ENCODE measurements at regions not wholly inside any gene's neighbourhood (a gene's known extent, or its start where the extent isn't known, plus 50 kb on each side); places are given as distances from the start of the nearest gene placed in this dataset.

DNA sequence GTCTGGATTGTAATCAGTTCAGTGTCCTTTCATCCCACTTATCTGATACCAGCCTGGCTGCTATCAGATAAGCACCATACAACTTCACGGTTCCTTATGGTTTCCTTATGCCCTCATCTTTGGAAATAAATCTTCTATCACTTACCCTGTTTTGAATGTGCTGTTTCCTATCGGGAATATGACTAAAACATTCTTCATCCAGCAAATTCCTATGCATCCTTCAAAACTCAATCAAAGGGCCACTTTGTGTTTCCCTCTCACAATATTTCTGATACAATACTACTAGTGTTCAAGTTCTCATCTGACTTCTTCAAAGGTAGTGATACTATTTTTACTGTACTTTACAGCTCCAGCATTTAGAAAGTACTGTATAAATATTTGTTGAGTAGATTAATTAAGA is 513.2 kb downstream of the OMA1 start:
- no peak overlapping the region for H3K4me3 ChIP-seq (replicated peaks; ENCODE audit: low read depth, low read length)
- TF ChIP-seq, protein P1, sequence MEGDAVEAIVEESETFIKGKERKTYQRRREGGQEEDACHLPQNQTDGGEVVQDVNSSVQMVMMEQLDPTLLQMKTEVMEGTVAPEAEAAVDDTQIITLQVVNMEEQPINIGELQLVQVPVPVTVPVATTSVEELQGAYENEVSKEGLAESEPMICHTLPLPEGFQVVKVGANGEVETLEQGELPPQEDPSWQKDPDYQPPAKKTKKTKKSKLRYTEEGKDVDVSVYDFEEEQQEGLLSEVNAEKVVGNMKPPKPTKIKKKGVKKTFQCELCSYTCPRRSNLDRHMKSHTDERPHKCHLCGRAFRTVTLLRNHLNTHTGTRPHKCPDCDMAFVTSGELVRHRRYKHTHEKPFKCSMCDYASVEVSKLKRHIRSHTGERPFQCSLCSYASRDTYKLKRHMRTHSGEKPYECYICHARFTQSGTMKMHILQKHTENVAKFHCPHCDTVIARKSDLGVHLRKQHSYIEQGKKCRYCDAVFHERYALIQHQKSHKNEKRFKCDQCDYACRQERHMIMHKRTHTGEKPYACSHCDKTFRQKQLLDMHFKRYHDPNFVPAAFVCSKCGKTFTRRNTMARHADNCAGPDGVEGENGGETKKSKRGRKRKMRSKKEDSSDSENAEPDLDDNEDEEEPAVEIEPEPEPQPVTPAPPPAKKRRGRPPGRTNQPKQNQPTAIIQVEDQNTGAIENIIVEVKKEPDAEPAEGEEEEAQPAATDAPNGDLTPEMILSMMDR (IDR thresholded peaks at IDR 0.05; ENCODE audit: low read depth, low read length, missing control alignments): no peak
- no peak for DNase-seq (ENCODE audit: extremely low read depth, low read depth)

DNA sequence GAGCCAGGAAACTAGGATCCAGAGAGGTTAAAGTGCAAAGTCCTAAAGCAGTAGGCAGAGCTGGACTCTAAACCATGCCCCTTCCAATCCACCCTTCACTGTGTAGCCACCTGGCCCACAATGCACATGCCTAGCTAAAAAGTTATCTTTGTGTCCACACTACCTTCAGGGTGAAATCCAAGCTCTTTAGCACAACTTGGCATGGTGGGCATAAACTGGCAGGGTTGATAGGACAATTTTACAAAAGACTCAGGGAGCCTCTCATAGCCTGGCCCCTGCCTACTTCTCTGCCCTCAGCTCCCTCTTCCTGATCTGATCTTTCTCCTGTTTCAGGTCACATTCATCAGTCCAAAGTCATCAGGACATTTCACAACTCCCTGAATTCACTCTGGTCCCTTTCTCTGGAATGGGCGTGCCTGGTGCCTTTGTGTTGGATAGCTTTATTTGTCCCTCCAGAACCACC is 513.9 kb downstream of the OMA1 start:
- no peak for DNase-seq (ENCODE audit: extremely low read depth, low read depth)
- TF ChIP-seq, protein P1 (IDR thresholded peaks at IDR 0.05; ENCODE audit: low read depth, low read length, missing control alignments): no peak
- no peak overlapping the region for H3K4me3 ChIP-seq (replicated peaks; ENCODE audit: low read depth, low read length)

DNA sequence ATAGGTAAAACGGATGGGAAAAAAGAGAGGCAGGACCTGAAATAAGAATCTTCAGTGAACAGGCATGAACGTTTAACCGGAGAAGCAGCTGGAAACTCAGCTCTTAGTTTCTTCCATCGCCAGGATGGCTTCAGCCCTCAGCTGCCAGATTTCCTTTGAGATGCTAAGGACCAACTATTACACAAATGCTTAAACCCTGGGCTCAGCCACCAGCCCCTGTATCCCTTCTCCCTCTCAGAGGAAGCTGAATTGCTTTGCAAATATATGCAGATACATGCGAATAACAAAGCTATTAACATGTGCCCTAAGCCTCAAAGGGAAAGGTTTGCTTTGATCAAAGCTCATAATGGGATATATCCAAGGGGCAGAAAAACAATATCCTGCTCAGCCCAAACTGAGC is 515.1 kb downstream of the OMA1 start:
- TF ChIP-seq, protein P1 (IDR thresholded peaks at IDR 0.05; ENCODE audit: low read depth, low read length, missing control alignments): no peak
- H3K4me3 ChIP-seq (replicated peaks; ENCODE audit: low read depth, low read length): no peak overlapping the region
- no peak for DNase-seq (ENCODE audit: extremely low read depth, low read depth)

DNA sequence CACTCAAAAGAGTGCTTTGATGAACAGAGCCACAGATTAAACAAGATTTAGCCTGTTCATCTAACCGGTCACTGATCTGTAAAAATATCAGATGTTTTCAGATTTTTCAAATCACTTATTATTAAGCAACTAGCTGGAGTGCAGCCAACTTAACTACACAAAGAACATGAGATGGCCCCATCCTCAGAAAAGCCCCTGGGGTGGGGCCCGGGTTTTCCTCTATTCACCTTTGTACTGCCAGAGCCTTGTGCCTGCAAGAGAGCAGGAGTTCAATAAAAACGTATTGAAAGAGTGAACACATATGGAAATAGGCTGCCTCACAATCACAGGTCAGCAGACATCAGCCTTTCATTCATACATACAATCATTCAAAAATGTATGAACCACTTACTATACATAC is 516.1 kb downstream of the OMA1 start:
- TF ChIP-seq, protein P1 (IDR thresholded peaks at IDR 0.05; ENCODE audit: low read depth, low read length, missing control alignments): no peak
- no peak overlapping the region for H3K4me3 ChIP-seq (replicated peaks; ENCODE audit: low read depth, low read length)
- no peak for DNase-seq (ENCODE audit: extremely low read depth, low read depth)

DNA sequence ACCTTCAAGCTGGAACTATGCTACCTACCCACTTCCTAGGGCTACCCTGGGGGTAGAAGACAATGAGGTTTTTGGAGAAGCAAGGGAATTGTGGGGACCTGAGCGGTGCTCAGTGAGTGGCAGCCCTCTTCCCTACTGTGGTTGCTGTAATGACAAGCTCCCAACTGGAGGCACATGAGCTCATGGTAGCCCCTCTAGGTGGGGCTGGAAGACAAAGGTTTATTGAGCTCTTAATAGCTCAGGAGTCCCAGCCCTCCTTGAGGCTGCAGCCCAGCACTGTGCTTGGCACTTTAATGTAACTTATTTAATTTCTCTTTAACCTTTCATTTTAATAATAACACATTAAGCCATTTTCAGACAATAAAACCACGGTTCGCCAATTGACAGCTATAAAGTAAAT is 528.9 kb downstream of the OMA1 start:
- no peak overlapping the region for H3K4me3 ChIP-seq (replicated peaks; ENCODE audit: low read depth, low read length)
- TF ChIP-seq, protein P1 (IDR thresholded peaks at IDR 0.05; ENCODE audit: low read depth, low read length, missing control alignments): no peak
- no peak for DNase-seq (ENCODE audit: extremely low read depth, low read depth)

DNA sequence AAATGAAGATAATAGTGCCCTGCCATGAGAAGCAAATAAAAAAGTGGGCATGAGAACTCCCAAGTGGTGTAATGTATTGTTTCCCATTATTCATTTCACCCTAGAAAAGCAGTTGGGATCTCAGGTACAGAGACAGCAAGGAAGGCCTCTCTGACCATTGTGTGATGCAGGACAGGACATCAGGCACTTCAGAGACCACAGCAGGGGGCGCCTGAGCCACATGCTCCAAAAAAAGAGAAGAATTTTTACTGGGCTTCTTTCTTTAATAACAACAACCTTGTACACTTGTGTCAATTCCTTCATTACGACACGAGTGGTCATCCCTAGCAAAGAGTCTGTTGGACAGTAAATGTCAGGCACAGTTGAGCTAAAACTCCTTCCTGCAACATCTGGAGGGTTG is 533.3 kb downstream of the OMA1 start:
- TF ChIP-seq, protein P1 (IDR thresholded peaks at IDR 0.05; ENCODE audit: low read depth, low read length, missing control alignments): peak; percentile 25
- no peak overlapping the region for H3K4me3 ChIP-seq (replicated peaks; ENCODE audit: low read depth, low read length)
- DNase-seq (ENCODE audit: extremely low read depth, low read depth): no peak

DNA sequence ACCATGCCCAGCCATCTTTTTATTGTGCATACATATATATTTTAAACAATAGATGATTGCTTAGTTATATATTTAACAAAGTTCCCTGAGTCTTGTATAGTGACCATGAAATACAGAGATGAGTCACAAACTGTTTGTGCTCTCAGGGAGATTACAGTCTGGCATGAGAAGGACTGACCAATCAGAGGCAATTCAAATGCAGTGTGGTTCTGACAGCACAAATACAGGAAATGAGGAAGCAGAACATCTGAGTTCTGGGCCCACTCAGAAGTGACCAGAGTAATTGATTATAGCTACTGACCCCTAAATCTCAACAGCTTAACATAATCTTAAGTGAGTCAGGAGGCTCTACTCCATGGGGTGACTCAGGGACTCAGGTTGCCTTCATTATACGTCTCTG is 534.5 kb downstream of the OMA1 start:
- no peak for DNase-seq (ENCODE audit: extremely low read depth, low read depth)
- TF ChIP-seq, protein P1 (IDR thresholded peaks at IDR 0.05; ENCODE audit: low read depth, low read length, missing control alignments): no peak
- no peak overlapping the region for H3K4me3 ChIP-seq (replicated peaks; ENCODE audit: low read depth, low read length)

Data from HFF-Myc (cell line).